GM19023 (cell line): ENCODE measurements at regions not wholly inside any gene's neighbourhood (a gene's known extent, or its start where the extent isn't known, plus 50 kb on each side); places are given as distances from the start of the nearest gene placed in this dataset.

Experiments used
- ATAC-seq: cut with Tn5 transposase; IDR thresholded peaks from one replicate; pipeline ENCODE4 v1.9.1; 2021; ENCODE audit warnings: mild to moderate bottlenecking, moderate library complexity; ENCODE audit not compliant: unreplicated experiment

DNA sequence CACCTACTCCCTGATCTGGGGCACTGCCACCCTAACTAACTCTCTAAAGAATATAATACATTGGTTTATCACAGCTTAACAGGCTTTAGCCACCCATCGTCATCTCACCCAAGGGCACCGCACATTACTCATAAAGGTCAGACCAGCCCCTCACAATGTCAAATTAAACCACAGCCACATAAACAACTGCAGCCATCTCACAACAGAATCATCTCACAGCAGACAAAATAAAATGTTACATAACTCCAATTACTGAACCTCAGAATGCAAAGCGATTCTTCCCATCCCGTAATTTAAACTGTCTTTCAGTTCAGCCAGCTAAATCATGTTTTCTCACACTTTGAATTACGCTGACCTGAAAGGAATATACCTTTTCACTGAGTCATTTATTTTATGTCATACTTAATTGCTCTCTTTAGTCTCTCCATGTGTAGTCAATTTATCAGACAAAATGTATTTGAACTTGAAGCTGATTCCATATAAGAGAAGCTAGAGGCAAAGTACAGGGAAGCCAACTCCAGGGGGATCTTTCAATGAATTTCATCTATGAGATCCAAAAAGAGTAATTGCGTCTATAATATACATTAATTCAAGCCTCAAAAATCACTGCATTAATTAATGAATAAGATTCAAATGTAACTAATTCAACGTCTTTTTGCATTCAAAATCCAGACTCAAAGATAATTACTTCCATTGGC is 96.9 kb upstream of the NEBL start:
- no peak for ATAC-seq

DNA sequence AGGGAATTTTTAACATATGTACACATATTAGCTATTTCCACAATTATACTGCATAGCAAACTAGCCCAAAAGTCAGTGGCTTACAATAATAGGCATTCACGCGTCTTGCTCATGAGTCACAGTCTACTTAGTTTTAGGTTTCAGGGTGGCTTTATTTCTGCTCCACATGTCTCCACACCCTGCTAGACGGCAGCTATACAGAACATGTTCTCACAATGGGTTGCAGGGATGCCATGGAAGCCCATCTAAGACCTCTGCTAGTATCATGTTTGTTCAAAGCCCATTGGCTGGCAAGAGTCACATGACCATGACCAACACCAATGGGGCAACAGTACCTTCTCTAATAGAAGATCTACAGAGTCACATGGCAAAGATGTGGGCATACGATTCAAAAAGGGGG is 96.3 kb upstream of the NEBL start:
- ATAC-seq = no peak

- ATAC-seq = no peak
Observed at GRCh38 chr10:20991526-20991925, 94.4 kb upstream of the NEBL start.

DNA sequence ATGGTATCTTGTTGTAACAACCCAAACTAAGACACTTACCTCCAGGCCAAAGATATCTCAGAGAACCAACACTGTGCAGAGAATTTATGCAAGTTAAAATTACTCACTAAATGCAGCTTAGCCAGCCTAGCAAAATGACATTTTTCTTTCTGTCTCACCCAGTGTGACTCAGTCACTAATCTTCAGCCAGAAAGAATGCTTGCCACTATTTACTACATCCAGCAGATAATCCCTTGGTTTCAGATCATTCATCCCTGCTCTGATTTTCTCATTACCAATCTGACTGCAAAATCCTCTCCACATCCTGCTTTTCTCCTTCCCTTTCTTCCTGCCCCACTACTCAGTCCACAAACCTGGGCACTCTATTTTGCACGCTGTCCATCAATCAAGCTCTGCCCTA is 93.5 kb upstream of the NEBL start:
- no peak for ATAC-seq

DNA sequence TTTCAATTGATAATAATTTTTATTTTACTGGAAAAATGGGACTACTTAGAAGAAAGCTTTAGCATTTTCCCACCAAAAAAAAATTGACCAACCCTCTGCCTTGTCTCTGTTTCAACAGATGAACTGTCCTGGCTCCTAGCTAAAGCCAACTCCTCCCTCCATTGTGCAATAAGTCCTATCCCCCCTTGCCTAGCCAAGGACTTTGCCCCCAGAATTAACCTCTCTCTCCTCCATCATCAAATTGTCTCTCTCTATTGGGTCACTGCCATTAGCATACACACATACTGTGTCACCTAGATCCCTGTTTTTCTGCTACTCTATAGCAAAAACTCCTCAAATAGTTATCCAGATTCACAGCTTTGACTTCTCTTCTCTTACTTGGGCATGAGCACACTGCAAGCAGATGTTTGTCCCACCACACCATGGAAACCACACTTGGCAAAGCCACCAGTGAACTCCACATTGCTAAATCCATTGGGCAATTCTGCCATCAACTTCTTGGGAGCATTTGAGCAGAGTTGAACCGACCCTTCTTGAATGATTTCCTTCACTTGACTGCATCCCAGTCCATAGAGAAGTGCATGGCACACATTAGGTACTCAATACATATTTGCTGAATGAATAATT is 91.4 kb upstream of the NEBL start:
- ATAC-seq = no peak

DNA sequence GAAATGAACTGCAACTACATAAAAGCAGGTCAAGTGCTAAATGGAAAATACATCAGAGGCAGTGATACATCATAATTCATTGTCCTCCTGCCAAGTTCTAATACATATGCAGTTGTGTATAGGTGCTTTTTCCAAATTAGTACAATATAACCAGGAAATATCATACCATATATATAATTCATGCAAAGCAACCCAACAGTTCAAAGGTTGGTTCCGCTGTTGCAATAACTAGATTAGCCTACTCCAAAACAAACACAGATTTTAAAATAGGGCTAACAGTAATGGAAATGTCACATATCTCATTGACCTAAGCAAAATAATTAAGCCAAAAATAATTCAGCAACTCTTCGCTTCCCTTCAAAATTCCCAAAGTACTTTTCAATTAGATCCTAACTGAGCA is 88.9 kb upstream of the NEBL start:
- no peak for ATAC-seq

GRCh38 chr10:20984662-20985061 is 87.6 kb upstream of the NEBL start:
- no peak for ATAC-seq

GRCh38 chr10:20981419-20981953 is 84.4 kb upstream of the NEBL start:
- ATAC-seq = no peak

GRCh38 chr10:20978617-20979016 is 81.5 kb upstream of the NEBL start:
- ATAC-seq = no peak

DNA sequence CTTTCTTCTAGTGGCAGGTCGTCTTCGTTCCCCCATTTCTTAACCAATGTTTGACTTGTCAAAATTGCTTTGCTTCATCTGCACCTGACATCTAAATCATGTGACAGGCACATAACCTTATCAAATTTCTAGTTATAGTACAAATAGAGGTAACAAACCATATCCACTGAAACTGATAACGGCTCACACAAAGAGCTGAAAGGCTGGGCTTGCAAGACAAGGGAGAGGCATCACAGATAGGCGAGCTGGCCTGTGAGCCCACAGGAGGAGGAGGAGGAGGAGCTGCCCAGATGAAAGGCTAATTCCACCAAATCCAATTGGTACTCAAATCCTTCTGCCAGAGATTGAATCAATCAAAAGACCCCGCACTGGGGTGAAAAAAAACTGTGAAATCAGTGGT is 80.2 kb upstream of the NEBL start:
- ATAC-seq = no peak

DNA sequence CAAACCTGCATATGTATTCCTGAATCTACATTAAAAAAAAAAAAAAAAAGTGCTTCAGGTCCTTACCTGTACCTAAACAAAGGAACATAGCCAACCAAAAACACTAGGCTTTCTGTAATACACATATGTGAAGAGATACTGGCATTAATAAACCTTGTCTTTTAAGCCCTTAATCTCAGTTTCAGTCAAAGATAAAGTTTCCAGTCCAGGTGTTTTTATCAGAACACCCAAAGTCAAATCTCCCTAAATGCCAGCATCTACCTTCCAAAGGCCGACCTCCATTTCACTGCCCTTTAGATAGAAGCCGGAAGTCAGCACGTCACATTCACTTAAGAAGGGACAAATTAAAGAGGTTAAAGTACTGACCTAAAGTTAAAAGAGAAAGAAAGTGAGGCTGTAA is 79.8 kb upstream of the NEBL start:
- no peak for ATAC-seq

DNA sequence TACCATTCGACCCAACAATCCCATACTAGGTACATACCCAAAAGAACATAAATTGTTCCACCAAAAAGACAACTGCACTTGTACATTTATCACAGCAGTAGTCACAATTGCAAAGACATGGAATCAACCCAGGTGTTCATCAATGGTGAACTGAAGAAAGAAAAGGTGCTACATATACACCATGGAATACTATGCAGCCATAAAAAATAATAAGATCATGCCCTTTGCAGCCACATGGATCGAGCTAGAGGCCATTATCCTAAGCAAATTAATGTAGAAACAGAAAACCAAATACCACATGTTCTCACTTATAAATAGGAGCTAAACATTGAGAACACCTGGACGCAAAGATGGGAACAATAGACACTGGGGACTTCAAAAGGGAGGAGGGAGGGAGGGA is 79.3 kb upstream of the NEBL start:
- no peak for ATAC-seq

GRCh38 chr10:20975236-20975635 is 78.1 kb upstream of the NEBL start:
- no peak for ATAC-seq

DNA sequence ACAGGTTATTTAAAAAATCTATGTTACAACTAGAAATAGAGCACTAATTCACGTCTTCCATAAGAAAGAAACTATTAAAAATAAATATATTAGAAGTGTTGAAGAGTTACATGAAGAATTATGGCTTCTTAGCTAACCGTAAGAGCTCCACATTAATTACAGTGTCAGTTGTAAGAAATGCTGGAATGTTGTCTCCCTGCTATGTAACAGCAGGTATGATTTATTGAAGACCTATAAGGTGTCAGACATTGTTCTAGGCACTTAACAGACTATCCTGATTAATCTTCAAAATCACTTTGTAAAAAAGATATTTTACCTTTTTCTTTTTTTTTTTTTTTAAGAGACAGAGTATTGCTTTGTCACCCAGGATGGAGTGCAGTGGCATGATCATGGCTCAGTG is 75.8 kb upstream of the NEBL start:
- ATAC-seq = no peak

DNA sequence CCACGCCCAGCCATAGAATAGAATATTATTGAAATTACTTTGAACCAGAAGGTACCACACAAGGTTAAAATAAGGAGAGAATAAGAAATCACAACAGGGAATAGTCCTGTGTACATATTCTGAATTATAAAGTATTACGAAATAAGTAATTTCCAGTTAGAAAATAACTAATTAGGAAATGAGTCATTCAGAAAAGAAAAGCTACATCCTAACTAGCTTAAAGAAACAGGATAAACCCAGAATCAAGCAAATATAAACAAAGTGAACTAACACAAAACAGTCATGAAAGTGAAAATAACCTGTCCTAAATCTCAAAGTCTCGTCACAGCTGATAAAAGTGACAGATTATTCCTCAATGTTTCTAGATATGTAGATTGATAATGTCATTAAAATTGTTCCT is 74.8 kb upstream of the NEBL start:
- no peak for ATAC-seq

DNA sequence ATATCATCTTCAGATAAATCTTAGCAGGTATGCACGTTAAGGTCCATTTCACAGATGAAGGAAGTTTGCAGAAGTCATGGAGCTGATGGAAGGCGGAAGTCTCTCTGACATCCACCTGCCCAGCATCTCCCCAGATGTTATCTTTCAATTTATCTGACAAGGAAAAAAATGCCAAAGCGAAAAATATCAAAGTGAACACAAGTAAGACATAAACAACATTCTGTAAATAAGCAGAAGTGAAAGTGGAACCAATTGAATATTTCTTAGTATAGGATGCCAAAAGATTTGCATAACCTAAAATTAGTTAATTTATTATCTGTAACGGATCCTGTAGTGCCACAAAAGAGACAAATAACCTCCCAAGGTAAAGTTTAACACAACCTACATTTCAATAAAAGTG is 73.6 kb upstream of the NEBL start:
- ATAC-seq = peak; percentile 95

- ATAC-seq = no peak
Observed at GRCh38 chr10:20970044-20970443, 72.9 kb upstream of the NEBL start.

GRCh38 chr10:20966426-20966825 is 69.3 kb upstream of the NEBL start:
- no peak for ATAC-seq

GRCh38 chr10:20963721-20964595 is 66.8 kb upstream of the NEBL start:
- no peak for ATAC-seq

DNA sequence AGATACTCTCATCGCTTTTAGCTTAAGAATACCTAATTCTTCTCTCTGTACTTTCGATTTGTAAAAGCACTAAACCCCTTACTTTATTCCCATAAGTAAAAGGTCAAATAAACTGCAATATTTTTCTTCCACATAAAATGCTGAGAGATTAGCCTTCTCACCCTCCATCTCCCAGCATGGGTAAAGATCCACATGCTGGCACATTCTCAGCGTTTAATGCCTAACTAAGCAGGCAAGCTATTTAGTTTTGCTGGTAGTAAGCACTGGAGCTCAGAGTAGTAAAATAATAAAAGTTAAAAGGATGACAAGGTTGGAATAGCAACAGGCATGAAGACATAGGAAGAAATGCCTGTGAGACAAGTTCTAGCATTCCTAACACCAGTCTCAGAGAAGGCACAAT is 65.9 kb upstream of the NEBL start:
- no peak for ATAC-seq

DNA sequence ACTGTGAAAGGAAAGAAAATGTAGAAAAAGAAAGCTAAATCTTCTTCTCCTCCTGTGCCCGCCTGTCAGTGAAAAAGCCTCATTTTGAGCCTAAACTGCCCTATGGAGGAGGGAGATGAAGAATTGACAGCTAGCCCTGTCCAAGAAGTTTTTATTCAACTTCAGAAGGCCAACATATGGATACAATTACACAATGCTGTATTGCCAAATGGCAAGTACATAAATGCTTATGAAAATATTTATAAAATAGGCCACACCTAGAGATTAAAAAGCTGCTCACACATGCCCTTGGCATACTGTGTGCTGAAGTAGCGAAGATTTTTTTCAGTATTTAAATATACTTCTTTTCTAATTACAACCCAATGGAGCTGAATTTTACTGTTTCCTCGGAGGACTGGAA is 65.1 kb upstream of the NEBL start:
- no peak for ATAC-seq

GRCh38 chr10:20959242-20959641 is 62.1 kb upstream of the NEBL start:
- ATAC-seq = no peak
